ENCODE measurements at regions not wholly inside any gene's neighbourhood (a gene's known extent, or its start where the extent isn't known, plus 50 kb on each side); places are given as distances from the start of the nearest gene placed in this dataset.

GRCh38 chr22:48192071-48192470 is 1429.6 kb downstream of the TBC1D22A start:
- no peak for TF ChIP-seq ZNF174 (tag by site-specific recombination; IDR thresholded peaks at IDR 0.05)
- no peak for TF ChIP-seq KLF10 (tag by site-specific recombination; IDR thresholded peaks at IDR 0.05)
- TF ChIP-seq YY1 (tag by site-specific recombination; IDR thresholded peaks at IDR 0.05) = no peak
- TF ChIP-seq PRDM4 (tag by site-specific recombination; IDR thresholded peaks at IDR 0.05) = no peak
- no peak for TF ChIP-seq ZNF350 (tag by site-specific recombination; IDR thresholded peaks at IDR 0.05)
- TF ChIP-seq SETDB1 (IDR thresholded peaks at IDR 0.05; ENCODE audit: insufficient read length, low read length) = peak; percentile 53
- TF ChIP-seq ZNF776 (tag by site-specific recombination; IDR thresholded peaks at IDR 0.05; ENCODE audit: borderline replicate concordance) = no peak
- no peak for TF ChIP-seq ZNF18 (tag by site-specific recombination; IDR thresholded peaks at IDR 0.05)
- no peak for TF ChIP-seq TRIM28 (IDR thresholded peaks at IDR 0.05; ENCODE audit: borderline replicate concordance, low read length)
- no peak for TF ChIP-seq ZIC2 (tag by site-specific recombination; IDR thresholded peaks at IDR 0.05)
- TF ChIP-seq ZNF645 (tag by site-specific recombination; IDR thresholded peaks at IDR 0.05) = no peak
- peak; percentile 73 for TF ChIP-seq ZNF510 (tag by site-specific recombination; IDR thresholded peaks at IDR 0.05; ENCODE audit: insufficient replicate concordance)
- TF ChIP-seq ZNF449 (tag by site-specific recombination; IDR thresholded peaks at IDR 0.05) = no peak
- TF ChIP-seq ZNF426 (tag by site-specific recombination; IDR thresholded peaks at IDR 0.05) = no peak
- TF ChIP-seq ZNF133 (tag by site-specific recombination; IDR thresholded peaks at IDR 0.05) = no peak
- no peak for TF ChIP-seq ZNF292 (tag by site-specific recombination; IDR thresholded peaks at IDR 0.05; ENCODE audit: borderline replicate concordance, low read depth)
- H3K27ac ChIP-seq (ENCODE audit: extremely low read depth, low read depth, low read length) = no peak overlapping the region
- CTCF ChIA-PET = no interaction called here
- no peak overlapping the region for H3K4me3 ChIP-seq (ENCODE audit: low read depth, low read length)
- POLR2A ChIA-PET = no interaction called here
- H3K4me1 ChIP-seq (ENCODE audit: control insufficient read depth, insufficient read depth, low read length) = no peaks in the 10 kb centered on the region
- H3K36me3 ChIP-seq (ENCODE audit: control insufficient read depth in 2 of 2, insufficient read depth in 1 of 2, low read length in 2 of 2) = no peaks in the 10 kb centered on the region
- peaks cover 8% of the 10 kb centered on the region for H3K9me3 ChIP-seq (ENCODE audit: control insufficient read depth, insufficient read depth, low read depth, low read length)

- Histone ChIP-seq H3K27ac (ENCODE audit: extremely low read depth, low read depth, low read length) (no peak overlapping the region), H3K36me3 (ENCODE audit: control insufficient read depth in 2 of 2, insufficient read depth in 1 of 2, low read length in 2 of 2) (no peaks in the 10 kb centered on the region), H3K4me3 (ENCODE audit: low read depth, low read length) (no peak overlapping the region), H3K9me3 (ENCODE audit: control insufficient read depth, insufficient read depth, low read depth, low read length) (peaks cover 8% of the 10 kb centered on the region), H3K4me1 (ENCODE audit: control insufficient read depth, insufficient read depth, low read length) (no peaks in the 10 kb centered on the region)
- CTCF ChIA-PET = no interaction called here
- TF ChIP-seq ZFHX2 (tag by site-specific recombination; conservative IDR thresholded peaks at IDR 0.05) (peak; percentile 75), EGR2 (tag by site-specific recombination; IDR thresholded peaks at IDR 0.05; ENCODE audit: low read depth) (peak; percentile 82), ZNF670 (tag by site-specific recombination; IDR thresholded peaks at IDR 0.05; ENCODE audit: low read depth) (no peak)
- POLR2A ChIA-PET = no interaction called here
Observed at GRCh38 chr22:48188231-48188721, 1425.8 kb downstream of the TBC1D22A start.
